Heart left ventricle (tissue), 16 donors: ENCODE measurements at regions not wholly inside any gene's neighbourhood (a gene's known extent, or its start where the extent isn't known, plus 50 kb on each side); places are given as distances from the start of the nearest gene placed in this dataset.
"Not testable (repeated sequence)": the region's sequence is repeated elsewhere in the genome, so short reads cannot be mapped to it uniquely, and the experiment has no call there.

Experiments
- ATAC-seq, 4 donors: fragments of 200-7000 bp; cut with Tn5 transposase; one replicate each; pipeline ENCODE4 v1.9.1; 2020 to 2022; ENCODE audit warnings: moderate library complexity in 4 of 4, mild to moderate bottlenecking in 3 of 4, moderate number of reproducible peaks in 1 of 4
- DNase-seq, 5 donors: peaks; one replicate each; pipeline ENCODE4 v3.0.0-alpha.2; 2020
- H3K27ac ChIP-seq, 12 donors: fragments of 200-600 bp; sonication (generic) in 4 of 12; one replicate each; pipeline versions ENCODE4 v1.5.0 to v1.8.0; 2016 to 2022; ENCODE audit warnings: mild to moderate bottlenecking in 2 of 12
- H3K27me3 ChIP-seq, 9 donors: fragments of 200-600 bp; sonication (generic) in 2 of 9; one replicate each; pipeline versions ENCODE4 v1.5.1 to v1.8.0; 2016 to 2022; ENCODE audit warnings: mild to moderate bottlenecking in 3 of 9
- H3K36me3 ChIP-seq, 9 donors: fragments of 200-600 bp; sonication (generic) in 2 of 9; one replicate each; pipeline versions ENCODE4 v1.5.0 to v1.8.0; 2018 to 2022; ENCODE audit warnings: mild to moderate bottlenecking in 2 of 9
- H3K4me1 ChIP-seq, 12 donors: fragments of 200-600 bp; sonication (generic) in 4 of 12; one replicate each; pipeline versions ENCODE4 v1.5.0 to v1.8.0; 2016 to 2022; ENCODE audit warnings: mild to moderate bottlenecking in 3 of 12
- H3K4me3 ChIP-seq, 12 donors: fragments of 200-600 bp; sonication (generic) in 4 of 12; one replicate each; pipeline versions ENCODE4 v1.5.0 to v1.8.0; 2017 to 2022; ENCODE audit warnings: mild to moderate bottlenecking in 9 of 12, moderate library complexity in 4 of 12
- H3K9me3 ChIP-seq, 12 donors: fragments of 200-600 bp; sonication (generic) in 4 of 12; one replicate each; pipeline versions ENCODE4 v1.5.0 to v1.8.0; 2016 to 2022; ENCODE audit warnings: mild to moderate bottlenecking in 1 of 12
- POLR2A ChIP-seq, 2 donors: fragments of 450-650 bp; IDR thresholded peaks; one replicate each; pipeline ENCODE4 v1.6.1; 2017; ENCODE audit warnings: antibody characterized with exemption in 2 of 2, mild to moderate bottlenecking in 2 of 2, moderate library complexity in 2 of 2
- WGBS, 4 donors: extraction: QIAGEN DNeasy Blood & Tissue Kit in 2 of 4; methylation state at CpG; one replicate each; pipeline versions ENCODE4 v1.1.5 to v1.1.7; 2013 to 2018; 5-methylcytosine and 5-hydroxymethylcytosine counted together
- intact Hi-C, 10 donors: fragments of 100-400 bp; cut with DNase I; formaldehyde crosslinking; loops; one replicate each; pipeline versions ENCODE4 v1.11.1 to v1.14.2; 2022
- TF ChIP-seq, protein P1 (sequence below), 12 donors: fragments of 200-600 bp; sonication (generic) in 4 of 12; IDR thresholded peaks; one replicate each; pipeline versions ENCODE4 v1.5.0 to v1.8.0; 2018 to 2022; ENCODE audit warnings: antibody characterized with exemption in 12 of 12, mild to moderate bottlenecking in 5 of 12
- donor health status: ischemic (EF 13 %, LVEDD 7.1; RV severe dilation, severe dysfunction).
- donor health status: healthy with polysubstance abuse.
- donor health status: DM: no; HTN: yes; CAD: no.
- donor health status: DM: no; HTN: no; CAD: no.
- donor health status: ischemic (EF 25% LVEDD 6.9; RV normal size, moderate dysfunction).
- donor health status: ischemic (EF 25% LVEDD 5.7; RV mildly dilated, moderate dysfunction).
- donor health status: healthy.
- donor health status: DM: yes; HTN: yes; CAD: no.
- donor health status: ischemic (EF 35%, LVEDD 5.7; RV mildly dilated, moderate dysfunction).
- donor health status: nonischemic (EF 11% LVEDD 7.7; RV severe dilation, severe dysfunction).
- donor health status: DM: yes; HTN: yes; CAD: no.
- donor health status: PGD.
- donor health status: ischemic (EF 29% LVEDD 5.4; RV normal size, mild dysfunction).
- donor health status: nonischemic (EF 23%, LVEDD 6.1; RV moderate dilation, normal function).

- H3K4me1 ChIP-seq: no peaks in the 10 kb centered on the region
- H3K36me3 ChIP-seq: no peaks in the 10 kb centered on the region
- H3K27ac ChIP-seq: no peak overlapping the region
- intact Hi-C loops: no loop called here
- H3K4me3 ChIP-seq: no peak overlapping the region
- TF ChIP-seq POLR2A (IDR thresholded peaks at IDR 0.05): no peak
- TF ChIP-seq, protein P1, sequence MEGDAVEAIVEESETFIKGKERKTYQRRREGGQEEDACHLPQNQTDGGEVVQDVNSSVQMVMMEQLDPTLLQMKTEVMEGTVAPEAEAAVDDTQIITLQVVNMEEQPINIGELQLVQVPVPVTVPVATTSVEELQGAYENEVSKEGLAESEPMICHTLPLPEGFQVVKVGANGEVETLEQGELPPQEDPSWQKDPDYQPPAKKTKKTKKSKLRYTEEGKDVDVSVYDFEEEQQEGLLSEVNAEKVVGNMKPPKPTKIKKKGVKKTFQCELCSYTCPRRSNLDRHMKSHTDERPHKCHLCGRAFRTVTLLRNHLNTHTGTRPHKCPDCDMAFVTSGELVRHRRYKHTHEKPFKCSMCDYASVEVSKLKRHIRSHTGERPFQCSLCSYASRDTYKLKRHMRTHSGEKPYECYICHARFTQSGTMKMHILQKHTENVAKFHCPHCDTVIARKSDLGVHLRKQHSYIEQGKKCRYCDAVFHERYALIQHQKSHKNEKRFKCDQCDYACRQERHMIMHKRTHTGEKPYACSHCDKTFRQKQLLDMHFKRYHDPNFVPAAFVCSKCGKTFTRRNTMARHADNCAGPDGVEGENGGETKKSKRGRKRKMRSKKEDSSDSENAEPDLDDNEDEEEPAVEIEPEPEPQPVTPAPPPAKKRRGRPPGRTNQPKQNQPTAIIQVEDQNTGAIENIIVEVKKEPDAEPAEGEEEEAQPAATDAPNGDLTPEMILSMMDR (IDR thresholded peaks at IDR 0.05): no peak
- DNase-seq (no peak), ATAC-seq (no peak)
- H3K9me3 ChIP-seq: no peaks in the 10 kb centered on the region
- H3K27me3 ChIP-seq: no peaks in the 10 kb centered on the region
- WGBS, 4 donors: 80 to 81% methylated on average over 17 of the region's 17 CpGs; no CpG with 5 or more reads in 2 of the 4 donors
Observed at GRCh38 chrY:11070250-11071113, 1542.8 kb downstream of the TSPY10 start.

DNA sequence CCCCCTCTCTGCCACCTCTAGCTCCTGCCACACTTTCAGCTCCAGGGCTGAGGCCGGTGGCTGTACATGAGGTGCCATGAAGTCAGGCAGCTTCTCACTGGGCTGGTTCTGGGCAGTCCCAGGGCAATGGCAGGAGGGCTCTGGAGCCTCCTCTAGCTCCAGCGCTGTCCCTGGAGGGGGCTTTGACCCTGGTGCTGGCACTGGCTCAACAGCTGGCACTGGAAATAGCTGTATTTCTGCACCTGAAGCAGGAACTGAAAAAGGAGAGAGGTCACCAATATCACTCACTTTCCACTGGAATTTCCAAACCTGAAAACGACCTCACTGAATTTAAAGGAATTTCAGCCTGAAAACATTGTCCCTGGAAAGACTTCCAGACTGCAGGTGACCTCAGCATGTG, 1558.1 kb downstream of the TSPY10 start:
- H3K4me1 ChIP-seq, H3K27ac ChIP-seq, DNase-seq, intact Hi-C loops, H3K4me3 ChIP-seq, H3K36me3 ChIP-seq, ATAC-seq, H3K27me3 ChIP-seq, H3K9me3 ChIP-seq: not testable (repeated sequence)
- 41 to 50% methylated on average over 3 of the region's 3 CpGs; no CpG with 5 or more reads in 2 of the 4 donors for WGBS, 4 donors

- H3K9me3 ChIP-seq, ATAC-seq, H3K4me3 ChIP-seq, intact Hi-C loops, H3K4me1 ChIP-seq, DNase-seq, H3K36me3 ChIP-seq, H3K27me3 ChIP-seq, H3K27ac ChIP-seq: not testable (repeated sequence)
- 30 to 63% (median 62%) methylated on average over 6 to 16 of the region's 20 CpGs for WGBS, 4 donors
Observed at GRCh38 chrY:11097498-11097897, 1569.8 kb downstream of the TSPY10 start.

- H3K27ac ChIP-seq, H3K9me3 ChIP-seq, H3K4me1 ChIP-seq, H3K27me3 ChIP-seq, intact Hi-C loops, DNase-seq, H3K4me3 ChIP-seq, ATAC-seq, H3K36me3 ChIP-seq: not testable (repeated sequence)
- 64 to 72% (median 69%) methylated on average over 15 to 21 of the region's 21 CpGs for WGBS, 4 donors
Observed at GRCh38 chrY:11098419-11098818, 1570.7 kb downstream of the TSPY10 start.

GRCh38 chrY:11099004-11099403, 1571.3 kb downstream of the TSPY10 start:
- Histone ChIP-seq H3K27ac (no peak overlapping the region), H3K4me3 (no peak overlapping the region), H3K4me1 (no peaks in the 10 kb centered on the region), H3K27me3 (no peaks in the 10 kb centered on the region), H3K36me3 (no peaks in the 10 kb centered on the region), H3K9me3 (no peaks in the 10 kb centered on the region)
- ATAC-seq (no peak), DNase-seq (no peak)
- intact Hi-C loops: no loop called here
- 67 to 74% methylated on average over 16 of the region's 16 CpGs; no CpG with 5 or more reads in 2 of the 4 donors for WGBS, 4 donors
- TF ChIP-seq, protein P1 (IDR thresholded peaks at IDR 0.05): no peak
- TF ChIP-seq POLR2A (IDR thresholded peaks at IDR 0.05): no peak

GRCh38 chrY:11100472-11100871, 1572.8 kb downstream of the TSPY10 start:
- 67 to 76% methylated on average over 19 of the region's 19 CpGs; no CpG with 5 or more reads in 2 of the 4 donors for WGBS, 4 donors
- H3K27ac ChIP-seq, ATAC-seq, H3K4me1 ChIP-seq, H3K36me3 ChIP-seq, H3K4me3 ChIP-seq, H3K9me3 ChIP-seq, DNase-seq, intact Hi-C loops, H3K27me3 ChIP-seq: not testable (repeated sequence)

DNA sequence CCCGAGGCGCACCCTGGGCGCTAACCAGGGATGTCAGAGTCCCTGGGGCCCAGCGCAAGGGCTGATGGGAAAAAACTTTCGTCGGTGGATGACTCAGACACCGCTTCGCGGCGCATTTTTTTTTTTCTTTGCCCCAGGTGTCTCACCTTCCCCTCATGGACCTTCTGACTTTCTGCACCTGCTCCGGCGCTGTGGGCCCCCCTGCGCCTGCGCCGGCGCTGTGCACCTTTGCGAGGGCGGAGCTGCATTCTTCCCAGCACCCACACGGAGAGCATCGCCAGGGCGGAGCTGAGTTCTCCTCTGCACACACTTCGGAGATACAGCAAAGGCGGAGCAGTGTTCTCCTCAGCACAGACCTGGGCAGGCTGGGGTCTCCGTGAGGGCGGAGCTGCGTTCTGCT, 1575.3 kb downstream of the TSPY10 start:
- H3K4me3 ChIP-seq, H3K27ac ChIP-seq, ATAC-seq, H3K27me3 ChIP-seq, intact Hi-C loops, H3K4me1 ChIP-seq, H3K9me3 ChIP-seq, DNase-seq, H3K36me3 ChIP-seq: not testable (repeated sequence)
- WGBS, 4 donors: 58 to 79% (median 61%) methylated on average over 9 to 26 of the region's 26 CpGs

- H3K4me3 ChIP-seq, H3K36me3 ChIP-seq, DNase-seq, H3K9me3 ChIP-seq, H3K27ac ChIP-seq, H3K4me1 ChIP-seq, ATAC-seq, intact Hi-C loops, H3K27me3 ChIP-seq: not testable (repeated sequence)
- 56 to 71% (median 61%) methylated on average over 36 to 44 of the region's 44 CpGs for WGBS, 4 donors
Observed at GRCh38 chrY:11107127-11107918, 1579.6 kb downstream of the TSPY10 start.

GRCh38 chrY:11151724-11152123, 1549.3 kb upstream of the USP9Y start:
- intact Hi-C loops, H3K9me3 ChIP-seq, H3K4me1 ChIP-seq, ATAC-seq, H3K36me3 ChIP-seq, DNase-seq, H3K4me3 ChIP-seq, H3K27me3 ChIP-seq, H3K27ac ChIP-seq: not testable (repeated sequence)
- 76 to 100% (median 83%) methylated on average over 1 to 2 of the region's 2 CpGs; no CpG with 5 or more reads in 1 of the 4 donors for WGBS, 4 donors
